Renal cortical epithelial cell (primary cell): ENCODE measurements at regions not wholly inside any gene's neighbourhood (a gene's known extent, or its start where the extent isn't known, plus 50 kb on each side); places are given as distances from the start of the nearest gene placed in this dataset.

ENCODE experiments used
- DNase-seq: peaks from one replicate; pipeline ENCODE4 v3.0.0-alpha.2; 2011; ENCODE audit warnings: low read depth

DNA sequence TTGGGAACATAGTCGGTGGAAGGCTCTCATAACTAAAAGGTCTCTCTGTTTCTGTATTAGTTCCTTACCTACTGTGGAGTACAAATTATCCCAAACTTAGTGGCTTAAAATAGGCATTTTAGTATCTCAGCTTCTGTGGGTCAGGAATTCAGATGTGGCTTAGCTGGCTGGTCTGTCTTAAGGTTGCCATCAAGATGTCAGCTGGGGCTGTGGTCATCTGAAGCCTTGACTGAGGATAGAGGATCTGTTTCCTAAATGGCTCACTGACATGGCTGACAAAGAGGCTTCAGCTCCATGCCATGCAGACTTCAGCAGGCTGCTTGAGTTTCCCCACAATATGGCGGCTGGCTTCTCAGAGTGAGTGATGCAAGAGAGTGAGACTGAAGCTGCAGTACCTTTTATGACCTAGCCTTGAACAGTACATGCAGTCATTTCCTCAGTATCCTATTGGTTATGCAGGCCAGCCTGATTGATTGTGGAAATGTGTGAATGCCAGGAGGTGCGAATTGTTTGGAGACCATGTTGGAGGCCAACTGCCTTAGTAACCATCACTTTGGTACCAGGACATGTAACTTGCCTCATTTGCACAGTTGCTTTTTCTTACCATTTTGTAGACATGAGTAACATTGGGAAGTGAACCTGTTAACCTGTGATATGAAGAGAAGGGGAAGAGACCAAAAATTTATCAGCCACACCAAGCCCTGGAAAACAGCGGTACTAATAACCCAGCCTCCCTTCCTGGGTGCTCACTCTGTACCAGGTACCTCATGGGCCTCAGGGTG lies 152.8 kb upstream of the IER5L start:
- no peak for DNase-seq

DNA sequence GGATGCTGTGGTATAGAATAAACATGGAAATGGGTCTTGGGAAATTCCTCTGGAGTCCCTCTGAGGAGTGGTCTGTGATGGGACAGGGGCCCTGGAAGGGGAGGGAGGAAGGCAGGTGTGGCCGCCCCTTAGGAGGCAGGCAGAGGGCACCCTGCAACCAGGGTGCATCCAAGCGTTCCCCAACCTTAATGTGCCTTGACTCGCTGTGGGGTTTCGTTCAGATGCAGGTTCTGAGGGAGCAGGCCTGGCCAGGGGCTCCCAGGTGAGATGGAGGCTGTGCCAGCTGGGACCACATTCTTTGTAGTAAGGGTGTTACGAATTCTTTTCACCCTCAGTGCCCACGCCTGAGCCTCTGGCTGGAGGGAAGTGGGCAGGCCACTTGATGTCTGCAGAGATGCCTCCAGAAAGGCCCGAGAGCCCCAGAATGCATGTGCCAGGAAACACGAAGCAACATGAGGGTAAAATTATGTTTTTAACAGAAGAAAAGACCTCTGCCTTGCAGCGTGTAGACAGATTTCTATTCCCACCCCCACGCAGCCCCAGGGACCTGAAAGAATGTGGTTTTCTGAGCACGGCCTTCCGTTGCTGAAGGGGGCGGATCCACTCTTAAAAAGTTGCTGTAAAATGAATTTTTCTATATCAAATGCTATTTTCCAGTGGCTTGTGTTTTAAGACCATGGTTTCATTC lies 150.4 kb upstream of the IER5L start:
- no peak for DNase-seq

DNA sequence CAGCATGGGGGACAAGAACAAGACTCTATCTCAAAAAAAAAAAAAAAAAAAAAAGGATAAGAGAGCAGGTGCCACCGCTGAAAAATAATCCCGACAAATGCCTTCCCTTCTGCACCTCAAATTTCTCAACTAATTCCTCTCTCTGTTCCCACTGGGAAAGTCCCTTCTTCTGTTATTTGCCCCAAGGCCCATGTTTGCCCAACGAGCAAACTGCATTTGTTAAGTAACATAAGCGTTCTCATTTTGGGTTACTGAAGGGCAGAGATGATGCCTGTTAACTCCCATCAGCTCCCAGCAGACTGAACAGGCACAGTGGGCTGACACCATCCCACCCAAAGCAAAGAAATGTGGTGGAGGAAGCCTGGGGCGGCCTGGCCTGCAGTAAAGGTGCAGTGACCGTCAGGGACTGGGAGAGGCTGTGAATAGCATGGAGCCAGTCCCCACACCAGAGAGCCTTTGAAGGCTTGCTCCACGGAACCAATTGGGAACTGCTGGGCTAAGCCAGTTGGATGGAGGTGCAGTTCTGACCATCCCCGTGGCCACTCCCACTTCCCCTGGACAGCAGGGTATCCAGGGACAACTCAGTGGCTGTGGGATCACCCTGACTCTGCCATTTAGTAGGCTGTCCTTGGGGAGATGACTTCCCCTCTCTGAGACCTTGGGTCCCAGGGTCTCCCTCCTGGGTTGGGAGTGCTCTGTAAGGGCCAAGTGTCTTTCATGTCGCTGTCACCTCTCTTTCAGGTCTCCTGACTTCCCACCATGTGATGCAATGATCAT lies 149.7 kb upstream of the IER5L start:
- DNase-seq = peak; percentile 44

DNA sequence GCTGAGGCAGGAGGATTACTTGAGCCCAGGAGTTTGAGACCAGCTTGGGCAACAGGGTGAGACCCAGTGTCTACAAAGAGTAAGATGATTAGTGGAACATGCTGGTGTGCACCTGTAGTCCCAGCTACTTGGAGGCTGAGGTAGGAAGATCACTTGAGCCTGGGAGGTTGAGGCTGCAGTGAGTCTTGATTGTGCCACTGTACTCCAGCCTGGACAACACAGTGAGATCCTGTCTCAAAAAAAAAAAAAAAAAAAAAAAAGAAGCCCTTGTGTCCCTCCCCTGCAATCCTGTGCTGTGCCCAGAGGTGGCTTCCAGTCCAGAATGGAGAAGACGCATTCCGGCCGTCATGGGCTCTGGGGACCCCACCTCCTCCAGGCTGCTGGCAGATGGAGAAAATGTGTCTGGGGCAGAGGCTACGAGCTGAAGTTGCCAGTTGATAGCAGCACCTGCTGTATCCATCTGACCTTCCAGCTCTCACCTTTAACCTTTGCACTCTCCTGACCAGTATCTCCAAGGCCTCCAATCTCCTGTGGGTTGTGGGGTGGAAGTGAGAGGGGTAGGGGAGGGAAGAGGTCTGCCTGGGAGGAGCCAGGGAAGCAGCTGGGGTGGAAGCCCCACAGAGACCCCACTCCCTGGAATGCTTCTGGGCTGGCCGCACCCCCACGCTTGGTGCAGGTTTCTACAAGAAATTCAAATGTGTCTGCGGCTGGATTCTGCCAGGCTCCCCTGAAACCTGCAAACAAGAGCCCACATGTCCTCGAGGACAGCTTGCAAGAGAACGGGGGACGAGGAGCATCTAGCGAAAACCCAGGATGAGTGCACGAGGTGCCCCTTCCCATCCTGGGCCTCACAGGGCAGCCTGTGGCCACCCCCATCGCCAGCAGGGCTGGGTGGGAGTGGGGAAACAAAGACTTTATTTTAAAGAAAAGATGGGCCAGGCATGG lies 148.3 kb upstream of the IER5L start:
- DNase-seq = no peak

DNA sequence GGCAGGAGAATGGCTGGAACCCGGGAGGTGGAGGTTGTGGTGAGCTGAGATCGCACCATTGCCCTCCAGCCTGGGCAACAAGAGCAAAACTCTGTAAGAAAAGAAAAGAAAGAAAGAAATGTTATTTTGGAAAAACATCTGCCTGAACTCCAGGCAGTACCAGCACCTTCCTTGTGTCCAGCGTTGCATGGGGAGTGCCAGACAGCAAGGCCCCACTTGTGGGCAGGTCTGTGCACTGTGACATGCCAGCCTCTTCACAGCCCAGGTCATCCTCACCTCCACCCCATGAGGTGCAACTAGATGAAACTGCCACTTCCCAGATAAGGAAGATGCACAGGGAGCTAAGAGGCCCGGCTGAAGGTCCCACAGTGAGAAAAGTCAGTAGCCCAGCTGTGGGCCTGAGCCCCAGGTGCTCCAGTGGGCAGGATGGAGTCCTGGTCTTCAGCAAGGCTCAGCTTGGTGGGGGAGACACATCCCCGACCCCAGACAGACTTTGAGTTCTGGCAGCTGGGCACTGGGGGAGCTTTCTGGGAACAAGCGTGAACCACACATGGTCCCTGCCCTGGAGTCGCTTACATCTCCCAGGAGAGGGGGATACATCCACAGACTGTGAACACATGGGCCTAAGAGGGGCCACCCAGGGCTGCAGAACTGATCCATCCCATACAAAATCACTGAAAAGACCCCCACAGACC lies 146.9 kb upstream of the IER5L start:
- no peak for DNase-seq

DNA sequence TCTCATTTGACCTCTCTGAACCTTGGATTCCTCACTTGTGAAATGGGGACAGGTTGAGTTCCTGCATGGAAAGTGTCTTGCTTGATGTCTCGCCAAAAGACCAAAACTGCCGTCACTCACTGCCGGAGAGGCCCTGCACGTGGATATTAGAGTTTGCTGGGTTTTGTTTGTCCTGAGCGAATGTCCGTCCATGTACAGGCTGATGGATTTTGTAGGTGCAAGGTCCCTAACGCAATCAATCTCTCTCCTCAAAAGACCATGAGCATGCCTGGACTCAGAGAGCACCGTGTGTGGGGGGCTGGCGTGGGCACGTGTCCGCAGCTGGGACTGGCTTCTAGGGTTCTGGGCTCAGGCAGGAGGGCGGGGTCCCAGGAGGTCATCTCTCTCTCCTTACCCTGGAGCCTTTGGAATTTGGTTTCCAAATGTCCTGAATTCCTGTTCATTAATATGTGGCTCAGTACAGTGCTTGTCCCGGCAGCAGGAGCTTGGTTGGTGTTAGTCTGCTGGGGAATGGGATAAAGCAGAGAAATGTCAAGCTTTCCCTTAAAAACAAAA lies 146.0 kb upstream of the IER5L start:
- no peak for DNase-seq

DNA sequence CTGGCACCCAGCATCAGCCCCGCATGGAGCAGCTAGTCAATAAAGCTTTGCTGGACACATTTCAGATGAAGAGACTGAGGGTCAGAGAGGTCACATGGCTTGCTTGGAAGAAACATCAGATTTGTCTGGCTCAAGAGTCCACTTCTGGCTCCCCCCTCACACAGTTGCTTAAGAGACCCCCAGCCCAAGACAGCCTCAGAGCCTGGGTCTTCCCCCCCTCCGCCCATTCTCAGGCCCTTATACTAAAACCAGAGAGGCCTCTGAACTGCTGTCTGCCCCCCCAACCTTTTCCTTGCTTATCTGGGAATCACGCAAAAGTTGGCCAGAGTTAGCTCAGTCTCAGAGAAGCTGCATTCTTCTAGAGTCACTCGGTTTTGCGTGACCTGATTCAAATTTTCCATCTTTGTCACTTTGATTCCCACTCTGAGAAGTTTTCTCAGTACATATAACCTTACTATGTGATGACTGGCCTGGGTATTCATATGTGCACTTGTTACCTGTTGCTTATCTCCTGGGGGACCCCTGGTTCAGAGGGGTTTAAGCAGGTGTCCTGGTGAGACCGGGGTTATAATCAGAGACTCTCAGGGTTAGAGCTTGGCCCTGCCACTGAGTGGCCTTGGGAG lies 145.4 kb upstream of the IER5L start:
- no peak for DNase-seq

DNA sequence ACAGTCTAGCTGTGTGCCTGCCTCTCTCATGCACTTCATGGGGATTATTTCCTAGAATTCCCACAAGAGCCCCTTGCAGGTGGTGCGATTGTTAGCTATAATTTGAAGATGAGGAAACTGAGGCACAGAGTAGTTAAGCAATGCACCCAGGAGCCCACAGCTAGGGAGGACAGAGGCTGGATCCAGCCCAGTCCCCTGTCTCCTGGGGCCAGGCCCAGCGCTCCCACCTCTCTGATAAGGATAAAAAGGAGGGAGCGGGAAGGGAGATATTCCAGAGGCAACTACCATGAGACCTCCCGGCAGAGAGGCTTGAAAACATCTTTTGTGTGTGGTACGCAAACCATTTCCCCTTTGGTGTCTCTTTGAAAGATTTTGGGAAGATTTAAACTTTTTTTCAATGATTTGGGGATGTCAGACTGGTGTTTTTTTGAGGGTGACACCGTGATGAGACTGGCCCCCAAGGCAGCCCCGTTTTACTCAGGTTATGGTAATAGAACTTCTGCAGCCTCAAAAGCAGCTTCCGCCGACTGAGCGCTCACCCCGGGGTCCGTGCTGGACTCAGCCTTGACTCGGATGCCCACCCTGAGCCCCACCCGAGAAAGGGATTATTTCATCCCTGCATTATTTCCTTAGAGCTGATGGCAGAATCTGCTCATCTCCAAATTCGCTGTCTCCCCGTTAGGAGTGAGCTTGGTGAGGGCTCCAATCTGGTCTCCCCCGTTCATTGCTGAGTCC lies 144.7 kb upstream of the IER5L start:
- DNase-seq = no peak

DNA sequence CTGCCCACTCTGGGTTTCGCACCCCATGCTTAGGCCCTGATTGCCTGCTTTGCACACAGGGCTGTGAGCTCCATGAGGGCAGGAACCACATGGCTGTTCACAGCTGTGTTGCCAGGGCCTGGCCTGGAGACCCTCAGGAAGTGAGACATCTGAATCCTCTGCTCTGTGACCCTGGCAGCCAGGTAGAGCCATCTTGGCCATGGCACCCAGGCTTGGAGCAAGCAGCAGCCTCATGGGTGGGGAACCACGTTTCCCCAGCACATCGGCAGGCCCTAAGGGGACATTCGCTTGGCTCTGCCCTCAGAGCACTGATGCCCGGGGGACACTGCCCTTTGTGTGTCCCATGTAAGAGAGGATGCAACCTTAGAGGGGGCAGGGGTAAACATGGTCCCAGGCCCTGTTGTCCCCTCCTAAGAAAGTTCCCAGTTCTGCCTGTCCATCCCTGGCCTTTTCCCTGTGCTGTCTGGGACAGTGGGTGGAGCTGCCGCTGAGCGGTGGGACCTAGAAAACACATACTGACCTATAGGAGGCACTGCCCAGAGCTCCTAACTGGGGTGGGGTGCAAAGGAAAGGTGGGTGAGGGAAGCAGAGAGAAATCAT lies 144.1 kb upstream of the IER5L start:
- no peak for DNase-seq

DNA sequence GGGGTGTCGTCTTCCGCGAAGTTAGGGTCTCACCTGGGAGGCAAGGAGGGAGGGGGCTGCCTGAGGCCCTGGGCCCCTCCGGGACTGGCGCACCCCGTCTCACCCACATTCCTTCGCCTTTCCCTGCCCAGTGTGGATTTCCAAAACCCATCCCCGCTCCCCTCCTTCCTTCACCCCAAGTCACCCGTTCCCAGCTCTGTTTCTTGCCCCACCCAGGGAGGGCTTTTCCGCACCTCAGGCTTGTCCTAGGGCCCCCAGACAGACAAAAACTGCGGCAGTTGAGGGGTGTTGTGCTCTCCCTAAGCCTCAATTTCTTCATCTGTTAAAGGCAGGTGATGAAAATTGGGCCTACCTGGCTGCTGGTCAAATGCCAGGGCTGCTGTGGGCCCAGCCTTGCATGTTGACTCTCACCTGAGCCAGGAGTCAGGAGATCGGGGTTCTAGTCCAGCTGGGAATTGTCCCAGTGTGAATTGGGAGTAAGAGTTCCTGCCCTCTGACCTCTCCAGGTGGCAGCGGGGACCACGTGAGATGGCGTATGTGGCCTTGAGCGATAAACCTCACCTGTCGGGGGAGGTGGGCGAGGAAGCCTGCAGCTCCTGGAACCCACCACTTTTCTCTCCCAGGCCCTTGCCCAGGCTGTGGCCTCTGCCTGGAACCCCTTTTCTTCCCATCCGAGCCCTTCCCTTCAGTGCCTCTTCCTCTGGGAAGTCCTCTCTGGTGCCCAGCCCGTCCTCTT lies 143.4 kb upstream of the IER5L start:
- no peak for DNase-seq

DNA sequence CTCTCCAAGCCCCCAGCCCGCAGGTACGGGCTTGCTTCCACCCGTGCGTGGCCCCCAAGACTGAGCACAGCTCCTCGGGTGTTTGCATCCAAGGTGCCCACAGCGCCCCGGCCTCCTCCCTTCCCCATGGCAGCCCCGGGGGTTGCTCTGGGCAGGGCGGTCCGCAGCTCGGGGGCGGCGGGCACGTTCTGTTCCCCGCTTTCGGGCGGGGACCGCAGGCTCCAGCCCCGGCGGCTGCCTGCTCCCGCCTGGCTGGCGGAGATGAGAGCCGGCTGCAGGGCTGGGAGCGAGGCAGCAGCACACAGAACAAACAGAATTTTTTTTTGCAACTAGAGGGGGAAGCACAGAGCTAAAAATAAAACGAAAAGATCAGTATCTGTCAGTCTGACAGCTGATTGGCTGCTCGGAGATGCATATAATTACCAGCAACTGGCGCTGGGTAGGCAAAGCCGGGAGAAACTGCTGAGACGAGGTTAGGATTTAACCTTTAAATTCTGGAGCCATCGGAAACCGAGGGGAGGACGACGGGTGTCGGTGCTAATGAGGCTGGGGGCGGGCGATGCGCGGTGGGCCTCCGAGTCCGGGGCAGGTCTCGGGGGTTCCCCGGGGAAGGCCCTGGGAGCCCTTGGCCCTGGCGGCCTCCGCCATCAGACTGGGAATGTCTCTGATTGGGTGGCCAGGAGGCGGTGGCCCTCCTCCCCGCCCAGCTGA lies 142.7 kb upstream of the IER5L start:
- peak; percentile 84 for DNase-seq

DNA sequence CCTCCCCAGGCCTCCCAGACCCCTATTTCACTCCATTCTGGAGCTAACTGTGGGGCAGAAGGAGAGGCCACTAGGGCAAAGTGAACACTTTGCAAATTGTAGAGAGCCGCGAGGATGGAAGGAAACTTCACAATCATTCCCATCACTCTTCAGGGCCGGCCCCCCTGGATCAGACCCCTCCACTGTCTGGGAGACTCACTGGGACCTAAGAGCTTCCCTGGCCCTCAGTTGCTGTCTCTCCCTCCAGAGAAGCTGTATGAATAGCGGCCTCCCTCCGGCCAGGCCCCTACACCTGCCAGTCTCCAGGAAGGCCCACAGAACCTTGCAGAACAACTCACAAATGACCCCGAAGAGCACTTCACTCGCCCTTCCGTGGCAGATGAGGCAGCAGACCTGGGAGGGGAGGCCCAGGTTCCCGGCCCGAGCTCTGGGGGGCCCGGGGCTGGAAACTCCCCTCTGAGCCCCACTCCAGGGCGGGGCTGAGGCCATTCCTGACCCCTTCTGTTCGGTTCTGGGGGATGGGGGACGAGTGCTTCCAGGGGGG lies 141.9 kb upstream of the IER5L start:
- no peak for DNase-seq

DNA sequence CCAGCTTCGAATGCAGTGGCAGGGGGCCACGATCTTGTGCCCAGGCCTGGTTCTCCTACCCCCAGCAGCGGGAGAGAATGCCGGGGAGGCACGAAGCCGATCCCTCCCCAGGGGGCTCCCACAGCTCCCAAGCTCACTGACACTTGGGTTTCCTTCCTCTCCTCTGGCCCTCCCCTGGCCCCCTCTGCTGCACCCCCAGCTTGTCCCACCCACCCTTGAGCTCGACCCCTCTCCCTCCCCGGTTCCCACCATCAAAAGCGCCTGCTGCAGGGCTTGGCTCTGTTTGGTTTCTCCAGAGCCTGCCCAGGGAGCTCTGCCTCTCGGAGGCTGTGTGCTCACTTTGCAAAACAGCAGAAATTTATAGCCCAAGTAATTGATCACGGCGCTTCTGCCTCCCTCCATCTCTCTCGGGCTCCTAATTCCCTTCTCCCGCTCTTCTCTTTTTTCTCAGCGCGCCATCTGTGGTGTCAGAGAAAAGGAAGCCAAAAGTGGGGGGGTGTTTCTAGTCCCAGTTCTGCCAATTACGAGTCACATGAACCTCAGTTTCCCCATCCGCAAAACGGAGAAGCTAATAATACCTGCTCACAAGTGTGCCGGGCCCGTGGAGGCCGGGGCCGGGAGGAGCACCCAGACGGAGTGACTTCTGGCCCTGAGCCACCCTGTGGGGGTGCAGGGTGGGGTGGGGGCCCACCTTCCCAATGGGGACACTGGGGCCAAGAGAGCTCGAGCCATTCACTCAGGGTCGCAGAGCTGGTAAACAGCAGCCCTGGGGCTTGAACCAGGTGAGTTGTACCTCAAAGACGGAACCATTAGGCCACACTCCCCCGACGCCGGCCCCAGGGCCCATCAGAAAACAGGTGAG lies 141.2 kb upstream of the IER5L start:
- DNase-seq = no peak

DNA sequence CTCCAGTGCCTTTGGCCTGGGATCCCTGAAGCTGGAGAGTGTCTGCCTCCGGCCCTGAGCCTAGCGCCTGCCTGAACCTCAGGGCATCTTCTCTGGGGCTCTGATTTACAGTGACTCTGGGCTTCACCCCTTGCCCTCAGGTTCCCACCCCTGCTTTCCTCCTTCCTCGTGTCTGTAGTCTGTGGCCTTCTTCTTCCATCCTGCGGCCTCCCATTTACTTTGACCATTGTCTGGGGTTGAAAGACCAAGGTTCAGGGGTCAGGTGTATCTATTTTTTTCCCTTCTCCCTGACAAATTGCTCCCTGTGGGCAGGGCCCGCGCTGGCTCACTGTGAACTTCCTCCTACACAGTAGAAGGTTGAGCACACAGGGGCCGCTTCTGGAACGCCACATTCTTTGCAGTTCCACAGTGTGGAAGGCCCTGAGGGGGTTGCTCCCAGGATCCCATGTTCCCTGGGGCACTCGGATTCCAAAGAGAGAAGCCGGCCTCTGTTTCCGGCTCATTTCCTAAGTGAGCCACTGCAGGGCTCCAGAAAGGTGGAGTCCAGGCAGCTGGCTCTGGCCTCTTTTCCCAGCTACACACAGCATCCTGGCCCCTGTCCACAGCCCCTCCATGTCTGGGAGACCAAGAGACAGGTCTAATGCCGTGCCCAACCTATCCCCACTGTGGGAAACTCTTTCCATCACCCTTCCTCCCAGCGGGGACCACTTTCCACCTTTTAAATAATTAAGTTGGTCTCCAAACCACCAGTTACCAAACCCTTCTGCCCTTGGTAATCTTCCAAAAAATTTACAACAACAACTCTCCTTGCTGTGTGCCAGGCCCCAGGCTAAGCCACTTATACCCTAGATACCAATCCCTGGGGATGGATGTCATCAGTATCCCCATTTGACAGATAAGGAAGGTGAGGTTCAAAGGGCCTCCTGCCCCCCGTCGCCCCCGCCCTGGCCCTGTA lies 140.3 kb upstream of the IER5L start:
- no peak for DNase-seq
